ENCODE measurements at regions not wholly inside any gene's neighbourhood (a gene's known extent, or its start where the extent isn't known, plus 50 kb on each side); places are given as distances from the start of the nearest gene placed in this dataset.

DNA sequence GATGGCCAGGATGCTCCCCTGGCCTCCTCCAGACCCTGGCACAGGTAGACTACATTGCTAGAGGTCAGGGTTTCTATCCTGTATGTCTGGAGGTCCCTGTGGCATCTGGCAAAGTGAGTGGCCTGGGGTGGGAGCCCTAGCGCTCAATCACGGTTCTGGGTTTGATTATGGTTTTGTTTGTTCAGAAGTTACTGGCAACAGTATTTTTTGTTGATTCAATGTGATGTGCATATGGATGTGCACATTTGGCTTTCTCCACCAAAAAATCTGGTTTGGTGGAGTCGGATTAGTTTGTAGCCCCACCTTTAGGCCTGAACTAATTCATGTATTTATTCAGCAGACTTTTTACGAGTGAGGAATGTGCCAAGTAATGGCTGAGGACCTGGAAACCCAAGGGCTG is 109.7 kb downstream of the VEGFA start:
- no peaks in the 10 kb centered on the region for H3K4me1 ChIP-seq
- no peaks in the 10 kb centered on the region for H3K36me3 ChIP-seq
- H3K27me3 ChIP-seq, result no peaks in the 10 kb centered on the region
- intact Hi-C loops (cut with DNase I; ENCODE audit: low total_unique reads), result no loop called here
- no peak overlapping the region for H3K4me3 ChIP-seq
- no peaks in the 10 kb centered on the region for H3K9me3 ChIP-seq
- TF ChIP-seq POLR2A (IDR thresholded peaks at IDR 0.05), result no peak
- TF ChIP-seq, protein P1, sequence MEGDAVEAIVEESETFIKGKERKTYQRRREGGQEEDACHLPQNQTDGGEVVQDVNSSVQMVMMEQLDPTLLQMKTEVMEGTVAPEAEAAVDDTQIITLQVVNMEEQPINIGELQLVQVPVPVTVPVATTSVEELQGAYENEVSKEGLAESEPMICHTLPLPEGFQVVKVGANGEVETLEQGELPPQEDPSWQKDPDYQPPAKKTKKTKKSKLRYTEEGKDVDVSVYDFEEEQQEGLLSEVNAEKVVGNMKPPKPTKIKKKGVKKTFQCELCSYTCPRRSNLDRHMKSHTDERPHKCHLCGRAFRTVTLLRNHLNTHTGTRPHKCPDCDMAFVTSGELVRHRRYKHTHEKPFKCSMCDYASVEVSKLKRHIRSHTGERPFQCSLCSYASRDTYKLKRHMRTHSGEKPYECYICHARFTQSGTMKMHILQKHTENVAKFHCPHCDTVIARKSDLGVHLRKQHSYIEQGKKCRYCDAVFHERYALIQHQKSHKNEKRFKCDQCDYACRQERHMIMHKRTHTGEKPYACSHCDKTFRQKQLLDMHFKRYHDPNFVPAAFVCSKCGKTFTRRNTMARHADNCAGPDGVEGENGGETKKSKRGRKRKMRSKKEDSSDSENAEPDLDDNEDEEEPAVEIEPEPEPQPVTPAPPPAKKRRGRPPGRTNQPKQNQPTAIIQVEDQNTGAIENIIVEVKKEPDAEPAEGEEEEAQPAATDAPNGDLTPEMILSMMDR (IDR thresholded peaks at IDR 0.05), result no peak
- TF ChIP-seq POLR2AphosphoS5 (IDR thresholded peaks at IDR 0.05), result no peak
- H3K27ac ChIP-seq, result no peak overlapping the region
- no peak for DNase-seq (ENCODE audit: low spot score in 2 of 2)

DNA sequence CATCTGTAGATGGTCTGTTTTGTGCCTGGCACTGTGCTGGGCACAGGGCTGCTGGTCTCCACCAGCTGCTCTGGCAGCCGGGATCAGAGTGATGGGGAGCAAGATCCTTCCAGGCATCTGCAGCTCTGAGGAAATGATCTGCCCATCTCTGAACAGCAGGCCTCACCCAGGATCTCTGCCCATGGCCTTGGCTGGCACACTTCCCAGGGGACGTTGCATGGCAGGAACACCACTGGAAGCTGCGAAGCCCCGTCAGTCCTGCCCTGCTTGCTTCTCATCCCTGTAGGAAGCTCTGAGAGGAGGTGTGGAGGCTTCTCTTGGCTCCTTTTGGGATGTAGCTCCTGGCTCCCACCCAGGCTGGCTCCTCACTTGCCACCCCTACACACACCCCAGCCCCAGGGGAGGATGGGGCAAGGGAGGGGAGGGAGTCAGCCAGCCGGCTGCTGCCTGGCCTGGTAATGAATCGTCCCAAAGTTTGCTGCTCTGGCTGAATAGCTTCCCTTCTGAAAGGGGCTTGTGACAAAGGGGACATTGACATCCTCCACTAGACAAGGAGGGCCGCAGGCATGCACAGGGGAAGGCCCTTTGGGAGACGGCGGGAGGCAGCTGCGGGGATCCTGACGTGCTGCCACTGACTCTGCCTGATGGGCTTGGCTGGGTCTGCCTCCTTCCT is 108.9 kb downstream of the VEGFA start:
- intact Hi-C loops (cut with DNase I; ENCODE audit: low total_unique reads), result no loop called here
- DNase-seq (ENCODE audit: low spot score in 2 of 2), result peak in 1 of 2 donors; percentile 28
- H3K9me3 ChIP-seq, result no peaks in the 10 kb centered on the region
- no peaks in the 10 kb centered on the region for H3K4me1 ChIP-seq
- H3K36me3 ChIP-seq, result no peaks in the 10 kb centered on the region
- TF ChIP-seq, protein P1 (IDR thresholded peaks at IDR 0.05), result no peak
- TF ChIP-seq POLR2AphosphoS5 (IDR thresholded peaks at IDR 0.05), result no peak
- no peak for TF ChIP-seq POLR2A (IDR thresholded peaks at IDR 0.05)
- no peaks in the 10 kb centered on the region for H3K27me3 ChIP-seq
- H3K27ac ChIP-seq, result no peak overlapping the region
- H3K4me3 ChIP-seq, result no peak overlapping the region

GRCh38 chr6:43878127-43878634 is 108.2 kb downstream of the VEGFA start:
- no peaks in the 10 kb centered on the region for H3K36me3 ChIP-seq
- no peak for DNase-seq (ENCODE audit: low spot score in 2 of 2)
- no peak overlapping the region for H3K4me3 ChIP-seq
- no peaks in the 10 kb centered on the region for H3K9me3 ChIP-seq
- H3K27ac ChIP-seq, result no peak overlapping the region
- intact Hi-C loops (cut with DNase I; ENCODE audit: low total_unique reads), result no loop called here
- no peaks in the 10 kb centered on the region for H3K27me3 ChIP-seq
- no peak for TF ChIP-seq POLR2A (IDR thresholded peaks at IDR 0.05)
- TF ChIP-seq, protein P1 (IDR thresholded peaks at IDR 0.05), result no peak
- no peak for TF ChIP-seq POLR2AphosphoS5 (IDR thresholded peaks at IDR 0.05)
- no peaks in the 10 kb centered on the region for H3K4me1 ChIP-seq

- H3K4me1 ChIP-seq, result no peaks in the 10 kb centered on the region
- no peak for DNase-seq (ENCODE audit: low spot score in 2 of 2)
- H3K27me3 ChIP-seq, result no peaks in the 10 kb centered on the region
- H3K9me3 ChIP-seq, result no peaks in the 10 kb centered on the region
- TF ChIP-seq, protein P1 (IDR thresholded peaks at IDR 0.05), result no peak
- intact Hi-C loops (cut with DNase I; ENCODE audit: low total_unique reads), result no loop called here
- H3K36me3 ChIP-seq, result no peaks in the 10 kb centered on the region
- H3K27ac ChIP-seq, result no peak overlapping the region
- no peak overlapping the region for H3K4me3 ChIP-seq
These were observed 107.6 kb downstream of the VEGFA start for GRCh38 chr6:43877463-43878126.

DNA sequence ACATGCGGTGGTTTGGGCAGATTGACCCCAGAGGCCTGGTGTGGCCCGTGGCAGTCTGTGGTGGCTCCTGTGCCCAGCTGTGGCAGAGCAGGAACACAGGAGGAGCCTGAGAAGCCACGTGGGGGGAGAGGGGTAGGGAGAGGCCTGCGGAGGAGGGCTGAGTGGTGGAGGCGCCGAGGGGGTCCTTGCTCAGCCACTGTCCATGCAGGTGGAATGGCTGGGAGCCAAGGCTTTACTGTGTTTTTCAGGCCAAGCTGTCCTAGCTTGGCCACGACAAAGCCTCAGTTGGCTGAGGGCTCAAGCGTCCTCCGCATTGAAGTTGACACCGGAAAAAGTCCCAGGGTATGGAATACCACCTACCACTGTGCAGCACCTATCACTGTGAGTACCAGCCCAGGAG is 107.0 kb downstream of the VEGFA start:
- H3K27ac ChIP-seq, result no peak overlapping the region
- no peaks in the 10 kb centered on the region for H3K9me3 ChIP-seq
- H3K27me3 ChIP-seq, result no peaks in the 10 kb centered on the region
- no peaks in the 10 kb centered on the region for H3K36me3 ChIP-seq
- no peak overlapping the region for H3K4me3 ChIP-seq
- H3K4me1 ChIP-seq, result no peaks in the 10 kb centered on the region
- intact Hi-C loops (cut with DNase I; ENCODE audit: low total_unique reads), result no loop called here
- no peak for DNase-seq (ENCODE audit: low spot score in 2 of 2)
- TF ChIP-seq POLR2A (IDR thresholded peaks at IDR 0.05), result no peak
- TF ChIP-seq POLR2AphosphoS5 (IDR thresholded peaks at IDR 0.05), result no peak
- TF ChIP-seq, protein P1 (IDR thresholded peaks at IDR 0.05), result no peak

Measured in breast epithelium (tissue), 4 donors.